B cell (primary cell): ENCODE measurements at regions not wholly inside any gene's neighbourhood (a gene's known extent, or its start where the extent isn't known, plus 50 kb on each side); places are given as distances from the start of the nearest gene placed in this dataset.

Experiments used
- ATAC-seq: fragments of 200-7000 bp; cut with Tn5 transposase; one replicate; pipeline ENCODE4 v1.10.0; 2021; ENCODE audit warnings: low read depth, mild to moderate bottlenecking, moderate number of reproducible peaks, moderate library complexity
- CTCF ChIA-PET: fragments of 350-600 bp; sonication (Branson Sonifier 250); formaldehyde crosslinking; loops from one replicate; lab custom pipeline; 2021; ENCODE audit warnings: antibody characterized with exemption, inconsistent platforms; lab: Charles Lee
- POLR2A ChIA-PET: fragments of 350-600 bp; sonication (Branson Sonifier 250); formaldehyde crosslinking; loops from one replicate; lab custom pipeline; 2021; ENCODE audit warnings: antibody characterized with exemption; lab: Charles Lee
- DNase-seq: peaks from one replicate; pipeline ENCODE4 v3.0.0; 2013
- H2AFZ ChIP-seq: 2 replicates; pipeline ENCODE4 v1.6.1; 2012; ENCODE audit warnings: mild to moderate bottlenecking, low read depth, low read length; ENCODE audit not compliant: insufficient read depth, poor library complexity, severe bottlenecking
- H3K27ac ChIP-seq, 2 donors: 1 replicate in 1 of 2; 2 replicates in 1 of 2; pipeline ENCODE4 v1.5.1; 2012 to 2013; ENCODE audit warnings: low read length in 2 of 2, mild to moderate bottlenecking in 2 of 2, moderate library complexity in 1 of 2
- H3K27me3 ChIP-seq, 4 experiments: fragments of 200-600 bp in 1 of 4; sonication (generic) in 1 of 4; replicated peaks in 1 of 4; 1 replicate in 2 of 4; 2 replicates in 2 of 4; pipeline versions ENCODE4 v1.6.1 to v1.7.0; 2013 to 2016; ENCODE audit warnings: low read length in 3 of 4, mild to moderate bottlenecking in 2 of 4, mixed read lengths in 1 of 4, moderate library complexity in 1 of 4; ENCODE audit not compliant: insufficient read depth in 4 of 4, control insufficient read depth in 3 of 4; ENCODE audit errors: control extremely low read depth in 1 of 4
- H3K36me3 ChIP-seq, 2 experiments: replicated peaks in 1 of 2; 1 replicate in 1 of 2; 2 replicates in 1 of 2; pipeline versions ENCODE4 v1.6.1 to v1.7.1; 2013; ENCODE audit warnings: low read length in 1 of 2; ENCODE audit not compliant: insufficient read depth in 2 of 2, control insufficient read depth in 1 of 2; ENCODE audit errors: control extremely low read depth in 1 of 2, extremely low read depth in 1 of 2
- H3K4me1 ChIP-seq, 2 donors: fragments of 200-600 bp in 1 of 2; sonication (generic) in 1 of 2; 1 replicate in 1 of 2; 2 replicates in 1 of 2; pipeline versions ENCODE4 v1.5.1 to v1.6.1; 2013 to 2017; ENCODE audit warnings: low read length in 2 of 2; ENCODE audit not compliant: control insufficient read depth in 2 of 2, insufficient read depth in 2 of 2
- H3K4me2 ChIP-seq: replicated peaks from 2 replicates; pipeline ENCODE3; 2012; ENCODE audit warnings: mild to moderate bottlenecking, low read depth, low read length; ENCODE audit not compliant: poor library complexity, severe bottlenecking
- H3K4me3 ChIP-seq, 5 experiments: fragments of 200-600 bp in 1 of 5; sonication (generic) in 1 of 5; 1 replicate in 3 of 5; 2 replicates in 2 of 5; pipeline versions ENCODE4 v1.5.1 to v1.7.0; 2011 to 2016; ENCODE audit warnings: low read length in 4 of 5, mild to moderate bottlenecking in 4 of 5, low read depth in 2 of 5, control low read depth in 1 of 5, moderate library complexity in 1 of 5; ENCODE audit not compliant: insufficient read depth in 1 of 5; ENCODE audit errors: control extremely low read depth in 1 of 5, extremely low read depth in 1 of 5
- H3K79me2 ChIP-seq: fragments of 200-600 bp; sonication (generic); one replicate; pipeline ENCODE4 v1.6.0; 2016; ENCODE audit warnings: low read length; ENCODE audit not compliant: control insufficient read depth, insufficient read depth
- H3K9ac ChIP-seq: fragments of 200-600 bp; sonication (generic); 2 replicates; pipeline ENCODE4 v1.6.1; 2017; ENCODE audit warnings: mild to moderate bottlenecking, low read length, moderate library complexity
- H3K9me3 ChIP-seq, 3 donors: one replicate each; pipeline versions ENCODE4 v1.6.1 to v1.7.1; 2013; ENCODE audit warnings: low read length in 2 of 3; ENCODE audit not compliant: control insufficient read depth in 2 of 3, insufficient read depth in 1 of 3; ENCODE audit errors: control extremely low read depth in 1 of 3
- H4K20me1 ChIP-seq: 2 replicates; pipeline ENCODE4 v1.6.0; 2012; ENCODE audit warnings: mild to moderate bottlenecking, low read length; ENCODE audit not compliant: insufficient read depth, control insufficient read depth, poor library complexity, severe bottlenecking
- H3K27ac Mint-ChIP-seq: one replicate; pipeline ENCODE4 v1.8.0; 2021; ENCODE audit warnings: mixed read lengths
- H3K27me3 Mint-ChIP-seq: one replicate; pipeline ENCODE4 v1.8.0; 2021; ENCODE audit warnings: mixed read lengths
- H3K4me1 Mint-ChIP-seq: one replicate; pipeline ENCODE4 v1.8.0; 2021; ENCODE audit warnings: mixed read lengths
- H3K4me3 Mint-ChIP-seq: one replicate; pipeline ENCODE4 v1.8.0; 2021; ENCODE audit warnings: mixed read lengths
- H3K9me3 Mint-ChIP-seq: one replicate; pipeline ENCODE4 v1.8.0; 2022; ENCODE audit warnings: mixed read lengths; ENCODE audit not compliant: insufficient read depth
- EZH2 ChIP-seq: IDR thresholded peaks from 2 replicates; pipeline ENCODE4 v1.6.1; 2012; ENCODE audit warnings: borderline replicate concordance, low read depth, mild to moderate bottlenecking, moderate library complexity, low read length; ENCODE audit not compliant: insufficient read depth, poor library complexity, severe bottlenecking
- WGBS: methylation state at CpG from one replicate; pipeline ENCODE4 v1.1.5; 2013; ENCODE audit warnings: missing lambda C conversion rate; ENCODE audit not compliant: insufficient coverage; 5-methylcytosine and 5-hydroxymethylcytosine counted together
- intact Hi-C: fragments of 100-400 bp; cut with micrococcal nuclease; formaldehyde crosslinking; loops from one replicate; pipeline ENCODE4 v1.10.0; 2022
- TF ChIP-seq, protein P1 (sequence below): fragments of 200-600 bp; IDR thresholded peaks from one replicate; pipeline ENCODE4 v1.8.0; 2022; ENCODE audit warnings: antibody characterized with exemption, mild to moderate bottlenecking

DNA sequence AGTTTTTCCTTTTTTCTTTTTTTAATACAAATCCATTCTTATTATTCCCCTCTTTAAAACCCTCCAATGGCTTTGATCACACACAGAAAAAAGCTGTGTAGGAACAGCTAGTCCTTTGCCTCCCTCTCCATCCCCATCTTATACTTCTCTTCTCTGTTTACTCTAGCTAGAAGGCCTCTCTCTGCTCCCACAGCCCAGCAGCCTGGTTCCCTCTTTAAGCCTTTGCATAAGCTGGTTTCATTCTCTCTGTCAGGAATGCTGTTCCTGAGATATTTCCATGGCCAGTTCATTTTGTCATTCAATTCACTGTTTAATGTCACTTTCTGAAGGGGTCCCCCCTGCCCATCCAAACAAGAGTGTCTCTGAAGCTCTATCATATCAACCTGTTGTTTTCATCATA is 143.3 kb upstream of the ST6GALNAC5 start:
- Histone ChIP-seq H3K36me3 (no peaks in the 10 kb centered on the region), H3K9me3 (no peaks in the 10 kb centered on the region), H3K4me2 (no peak overlapping the region), H3K9ac (no peak overlapping the region), H3K4me1 (no peaks in the 10 kb centered on the region), H2AFZ (no peak overlapping the region), H4K20me1 (no peaks in the 10 kb centered on the region), H3K4me3 (no peak overlapping the region), H3K27ac (no peak overlapping the region), H3K27me3 (no peaks in the 10 kb centered on the region), H3K79me2 (no peaks in the 10 kb centered on the region)
- H3K9me3 Mint-ChIP-seq, result no peaks in the 10 kb centered on the region
- intact Hi-C loops, result no loop called here
- ChIA-PET CTCF (no interaction called here), POLR2A (no interaction called here)
- no peaks in the 10 kb centered on the region for H3K4me1 Mint-ChIP-seq
- DNase-seq, result no peak
- H3K27ac Mint-ChIP-seq, result no peak overlapping the region
- no peak for ATAC-seq
- H3K27me3 Mint-ChIP-seq, result no peaks in the 10 kb centered on the region
- no peak overlapping the region for H3K4me3 Mint-ChIP-seq
- TF ChIP-seq EZH2, result no peak
- TF ChIP-seq, protein P1, sequence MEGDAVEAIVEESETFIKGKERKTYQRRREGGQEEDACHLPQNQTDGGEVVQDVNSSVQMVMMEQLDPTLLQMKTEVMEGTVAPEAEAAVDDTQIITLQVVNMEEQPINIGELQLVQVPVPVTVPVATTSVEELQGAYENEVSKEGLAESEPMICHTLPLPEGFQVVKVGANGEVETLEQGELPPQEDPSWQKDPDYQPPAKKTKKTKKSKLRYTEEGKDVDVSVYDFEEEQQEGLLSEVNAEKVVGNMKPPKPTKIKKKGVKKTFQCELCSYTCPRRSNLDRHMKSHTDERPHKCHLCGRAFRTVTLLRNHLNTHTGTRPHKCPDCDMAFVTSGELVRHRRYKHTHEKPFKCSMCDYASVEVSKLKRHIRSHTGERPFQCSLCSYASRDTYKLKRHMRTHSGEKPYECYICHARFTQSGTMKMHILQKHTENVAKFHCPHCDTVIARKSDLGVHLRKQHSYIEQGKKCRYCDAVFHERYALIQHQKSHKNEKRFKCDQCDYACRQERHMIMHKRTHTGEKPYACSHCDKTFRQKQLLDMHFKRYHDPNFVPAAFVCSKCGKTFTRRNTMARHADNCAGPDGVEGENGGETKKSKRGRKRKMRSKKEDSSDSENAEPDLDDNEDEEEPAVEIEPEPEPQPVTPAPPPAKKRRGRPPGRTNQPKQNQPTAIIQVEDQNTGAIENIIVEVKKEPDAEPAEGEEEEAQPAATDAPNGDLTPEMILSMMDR, result no peak

DNA sequence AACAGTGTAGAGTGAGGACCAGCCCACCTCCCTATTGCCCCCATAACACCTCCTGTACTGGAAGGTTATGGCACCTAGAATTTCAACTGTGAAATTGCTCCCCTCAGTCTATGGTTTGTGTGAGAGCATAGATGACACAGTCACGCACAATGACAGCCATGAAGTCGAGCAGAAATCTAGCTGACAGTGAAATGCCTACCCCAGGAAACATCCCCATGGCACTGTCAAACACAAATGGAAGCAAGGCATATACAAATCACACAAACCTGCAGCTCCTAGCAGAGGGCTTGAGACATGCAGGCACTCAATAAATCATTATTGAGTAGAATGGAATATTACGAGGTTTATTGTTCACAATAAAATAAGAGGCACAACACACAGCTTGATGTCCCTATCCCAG is 142.5 kb upstream of the ST6GALNAC5 start:
- Histone ChIP-seq H3K27ac (no peak overlapping the region), H3K9me3 (no peaks in the 10 kb centered on the region), H3K27me3 (no peaks in the 10 kb centered on the region), H3K4me2 (no peak overlapping the region), H3K4me1 (no peaks in the 10 kb centered on the region), H3K4me3 (no peak overlapping the region), H3K36me3 (no peaks in the 10 kb centered on the region), H3K9ac (no peak overlapping the region), H2AFZ (no peak overlapping the region), H4K20me1 (no peaks in the 10 kb centered on the region), H3K79me2 (no peaks in the 10 kb centered on the region)
- ChIA-PET POLR2A (no interaction called here), CTCF (no interaction called here)
- H3K4me1 Mint-ChIP-seq, result no peaks in the 10 kb centered on the region
- no peak for DNase-seq
- H3K9me3 Mint-ChIP-seq, result no peaks in the 10 kb centered on the region
- H3K27me3 Mint-ChIP-seq, result no peaks in the 10 kb centered on the region
- intact Hi-C loops, result no loop called here
- TF ChIP-seq EZH2, result no peak
- TF ChIP-seq, protein P1, result no peak
- ATAC-seq, result no peak
- H3K27ac Mint-ChIP-seq, result no peak overlapping the region
- H3K4me3 Mint-ChIP-seq, result no peak overlapping the region
- WGBS, result no CpG with 5 or more reads among the region's 3 CpGs
